Skin of body (tissue), 1 donor: ENCODE measurements at regions not wholly inside any gene's neighbourhood (a gene's known extent, or its start where the extent isn't known, plus 50 kb on each side); places are given as distances from the start of the nearest gene placed in this dataset.

Experiments used
- DNase-seq: peaks from one replicate; lab custom pipeline; 2025; lab: John Stamatoyannopoulos, UW

DNA sequence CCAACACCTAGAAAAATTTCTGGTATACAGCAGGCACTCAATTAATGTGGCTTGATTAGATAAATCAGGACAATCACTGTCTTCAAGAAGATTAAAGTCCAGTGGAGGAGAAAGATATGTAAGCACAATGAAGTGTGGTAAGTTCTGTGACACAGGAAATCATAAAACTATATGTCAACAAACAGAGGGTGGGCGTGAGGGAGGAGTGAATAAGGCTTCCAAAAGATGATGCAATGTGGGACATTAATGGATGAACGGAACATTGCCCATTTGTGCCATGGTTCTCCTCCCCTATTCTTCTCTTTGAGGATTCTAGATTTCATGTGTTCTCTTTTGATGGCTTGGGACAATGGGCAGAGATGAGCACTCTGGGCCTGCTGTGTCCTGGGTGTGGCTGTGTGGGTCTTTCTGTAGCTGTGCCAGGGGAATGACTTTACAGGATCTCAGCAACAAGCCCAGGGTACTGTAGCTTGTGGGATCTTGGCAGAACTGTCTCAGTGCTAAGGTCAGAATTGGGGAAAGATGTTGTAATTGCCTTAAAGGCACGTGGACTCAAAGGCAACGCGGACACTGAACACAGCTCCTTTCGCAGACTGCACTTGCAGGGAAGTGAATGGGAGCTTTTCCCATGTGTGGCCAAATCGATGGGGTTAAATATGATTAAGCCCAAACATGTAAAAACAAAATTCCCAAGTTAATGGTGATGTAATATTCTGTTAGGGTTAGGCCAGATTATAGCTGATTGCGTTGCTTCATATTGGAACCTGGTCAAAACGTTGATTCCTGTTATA lies 366.9 kb downstream of the TGFB2 start:
- DNase-seq = peak; percentile 76

DNA sequence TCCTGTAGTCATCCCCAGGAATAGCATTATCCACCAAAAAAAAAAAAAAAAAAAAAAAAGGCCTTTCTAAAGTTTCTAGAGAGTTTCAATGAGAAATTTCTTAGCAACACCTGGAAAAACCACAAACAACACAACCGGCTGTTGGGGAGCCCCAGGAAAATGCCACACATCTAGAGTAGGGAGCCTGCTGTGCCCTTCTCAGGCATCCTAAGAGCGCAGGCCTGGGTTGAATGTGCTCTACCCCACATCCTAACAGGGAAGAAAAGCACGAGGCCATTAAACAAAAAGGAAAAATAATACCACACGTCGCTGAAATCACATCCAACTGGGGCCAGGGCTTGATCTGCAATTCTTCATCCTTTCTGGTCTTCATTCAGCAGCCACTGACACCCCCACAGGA lies 367.5 kb downstream of the TGFB2 start:
- no peak for DNase-seq

DNA sequence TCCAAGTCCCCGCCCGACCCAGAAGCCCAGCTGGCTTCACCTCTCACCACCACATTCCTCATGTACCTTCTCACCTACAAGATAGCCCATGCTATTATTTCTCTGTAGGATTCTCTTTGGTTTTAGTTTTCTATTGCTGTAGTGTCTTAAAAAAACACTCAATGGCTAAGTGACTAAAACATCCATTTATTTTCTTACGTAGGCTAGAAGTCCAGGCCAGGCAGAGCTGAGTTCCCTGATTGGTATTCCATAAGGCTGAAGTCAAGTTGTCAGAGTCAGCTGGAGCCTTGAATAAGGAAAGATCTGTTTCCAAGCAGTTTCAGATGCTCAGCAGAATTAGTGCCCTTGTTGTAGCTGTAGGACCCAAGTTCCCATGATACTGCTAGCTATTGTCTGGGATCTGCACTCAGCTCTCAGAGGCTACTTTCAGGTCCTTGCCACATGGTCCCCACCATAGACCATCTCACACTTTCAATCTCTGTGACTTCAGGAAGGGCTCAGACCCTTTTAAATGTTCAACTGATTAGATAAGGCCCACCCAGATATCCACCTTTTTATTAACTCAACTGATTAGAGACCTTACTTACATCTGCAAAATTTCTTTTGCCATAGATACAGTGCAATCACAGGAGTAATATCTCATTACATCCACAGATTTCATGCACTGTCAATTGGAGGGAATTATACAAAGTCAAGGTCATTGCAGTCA lies 371.0 kb downstream of the TGFB2 start:
- DNase-seq = no peak

DNA sequence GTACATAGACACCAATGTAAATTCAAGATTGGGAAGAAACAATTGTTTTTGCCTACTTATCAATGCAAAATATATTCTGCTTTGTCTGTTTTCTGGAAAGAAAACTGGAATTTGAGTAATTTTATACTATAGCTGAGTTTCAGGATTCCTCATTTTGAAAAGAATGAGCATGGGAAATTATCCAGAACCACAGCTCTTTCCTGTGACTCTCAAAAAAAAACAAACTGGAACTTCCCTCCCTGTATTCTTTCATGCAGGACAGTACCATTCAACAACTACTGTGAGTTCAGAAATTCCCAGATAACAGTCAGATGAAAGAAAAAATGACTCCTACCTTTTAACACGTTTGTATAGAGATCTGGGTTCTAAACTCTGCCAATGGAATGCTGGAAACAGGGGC lies 372.4 kb downstream of the TGFB2 start:
- no peak for DNase-seq

DNA sequence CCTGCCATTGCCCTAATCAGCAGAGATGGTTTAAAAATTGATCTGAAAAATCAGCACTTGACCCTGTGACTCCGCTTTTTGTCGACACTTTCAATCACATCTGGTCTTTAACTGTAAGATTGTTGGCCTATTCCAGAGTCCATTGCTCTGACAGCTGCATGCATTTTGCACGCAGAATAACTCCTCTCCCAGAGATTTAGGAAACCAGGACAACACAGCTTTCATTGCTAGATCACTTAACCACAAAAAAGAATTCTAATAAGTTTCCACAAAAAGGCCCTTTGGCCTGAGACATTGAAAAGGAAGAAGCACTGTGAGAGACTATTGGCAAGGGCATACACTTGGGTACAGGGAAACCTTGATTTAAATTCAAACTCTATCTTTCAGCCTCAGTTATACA lies 373.1 kb downstream of the TGFB2 start:
- peak; percentile 13 for DNase-seq

DNA sequence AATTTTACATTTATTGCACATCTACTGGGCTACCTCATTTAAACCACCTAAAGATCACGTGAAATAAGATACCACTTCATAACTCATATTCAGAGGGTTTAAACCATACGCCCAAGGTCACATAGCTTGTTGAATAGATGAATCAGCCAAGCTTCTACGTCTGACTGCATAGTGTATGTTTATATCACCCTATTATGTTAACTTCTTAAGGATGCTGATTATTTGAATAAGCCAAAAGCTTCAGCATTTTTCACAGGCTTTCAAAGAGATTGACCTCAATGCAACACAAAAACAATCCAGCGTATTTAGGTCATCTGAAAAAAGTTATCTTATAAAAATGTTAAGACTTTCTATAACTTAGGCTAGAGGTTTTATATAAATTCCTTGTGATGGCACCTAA lies 373.8 kb downstream of the TGFB2 start:
- DNase-seq = no peak

DNA sequence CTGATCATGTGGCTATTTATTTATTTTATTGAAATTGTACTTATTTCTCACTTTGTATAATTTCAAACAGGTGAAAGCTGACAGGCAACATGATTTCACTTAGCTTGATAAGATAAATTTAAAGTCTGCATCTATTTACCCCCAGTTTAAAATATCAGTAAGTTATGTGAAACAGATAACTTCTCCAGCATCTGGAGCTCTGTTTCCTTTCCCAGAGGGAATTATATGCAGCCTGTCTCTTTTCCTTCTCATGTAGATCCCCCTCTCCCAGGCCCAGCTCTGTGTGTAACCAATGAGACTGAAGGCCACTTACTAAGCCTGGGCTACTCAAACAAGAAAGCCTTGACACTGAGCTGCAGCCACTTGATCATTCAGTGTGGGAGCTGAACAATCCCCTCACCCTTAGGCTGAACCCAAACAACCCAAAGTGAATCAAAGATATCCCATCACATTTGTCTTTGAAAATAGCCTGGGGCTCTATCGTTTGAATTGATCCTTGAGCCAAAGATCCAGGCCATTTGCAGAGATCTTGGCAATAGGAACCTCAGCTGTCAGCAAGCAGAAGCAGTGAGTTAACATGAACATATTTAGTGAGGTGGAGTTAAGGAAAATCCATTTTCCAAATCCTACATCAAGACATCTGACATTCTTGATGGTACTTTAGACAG lies 383.9 kb downstream of the TGFB2 start:
- no peak for DNase-seq

DNA sequence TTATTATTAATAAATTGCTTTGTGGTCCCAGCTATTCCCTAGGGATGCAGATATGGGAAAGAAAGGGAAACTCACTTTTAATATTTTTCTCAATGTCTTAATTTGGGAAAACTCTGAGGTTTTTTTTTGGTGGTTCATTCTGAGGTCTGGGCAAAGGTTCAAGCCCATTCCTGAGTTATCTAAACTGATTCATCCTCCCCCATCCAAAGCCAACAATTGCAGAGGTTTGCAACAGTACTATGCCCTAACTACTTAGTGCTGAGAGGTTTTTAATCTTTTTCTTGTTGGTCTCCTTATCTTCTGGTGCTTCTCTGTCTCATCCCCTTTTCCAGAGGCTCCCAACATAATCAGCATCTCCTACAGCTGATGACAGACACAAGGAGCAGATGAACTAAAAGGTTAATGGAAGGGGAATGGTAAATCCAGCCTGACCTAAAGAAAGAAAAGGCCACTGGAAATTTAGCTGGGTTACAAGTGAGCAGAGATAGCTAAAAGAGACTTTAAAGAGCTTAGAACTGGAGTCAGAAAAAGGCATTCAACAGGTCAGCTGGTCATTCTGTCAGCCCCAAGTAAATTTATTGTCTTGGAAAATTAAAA lies 390.4 kb downstream of the TGFB2 start:
- DNase-seq = no peak

DNA sequence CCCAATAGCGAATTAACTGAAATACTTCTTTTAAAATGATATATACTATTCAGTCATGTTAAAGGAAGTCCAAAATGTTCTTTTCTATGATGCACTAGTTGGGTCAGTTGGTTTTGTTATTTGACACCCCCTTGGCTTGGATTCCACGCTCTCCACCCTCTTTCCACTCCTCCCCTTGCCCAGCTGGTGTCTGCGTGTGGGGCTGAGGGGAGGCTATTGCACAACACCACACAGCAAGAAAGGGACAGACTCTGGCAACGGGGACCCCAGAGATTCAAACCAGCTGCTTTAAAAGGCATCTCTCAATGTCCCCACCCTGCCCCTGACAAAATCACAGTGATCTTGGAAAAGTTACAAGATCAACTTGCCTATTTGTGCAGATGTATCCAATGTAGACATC lies 394.3 kb downstream of the TGFB2 start:
- DNase-seq = peak; percentile 25

DNA sequence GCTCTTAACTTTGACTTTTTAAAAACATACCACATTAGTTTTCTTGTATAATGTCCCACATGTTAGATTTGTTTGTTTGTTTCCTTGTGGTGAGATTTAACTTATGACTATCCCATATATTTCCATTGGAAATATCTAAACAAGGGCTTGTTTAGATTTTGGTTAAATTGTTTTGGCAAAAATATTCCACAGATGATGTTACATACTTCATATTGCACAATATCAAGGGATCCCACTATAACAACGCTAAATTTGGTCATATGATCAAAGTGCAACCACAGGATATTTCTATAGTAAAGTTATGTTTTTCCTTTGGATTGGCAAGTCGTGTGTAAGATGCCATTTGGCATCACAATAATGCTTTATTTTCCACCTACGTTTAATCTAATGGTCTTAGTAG lies 396.7 kb downstream of the TGFB2 start:
- no peak for DNase-seq

DNA sequence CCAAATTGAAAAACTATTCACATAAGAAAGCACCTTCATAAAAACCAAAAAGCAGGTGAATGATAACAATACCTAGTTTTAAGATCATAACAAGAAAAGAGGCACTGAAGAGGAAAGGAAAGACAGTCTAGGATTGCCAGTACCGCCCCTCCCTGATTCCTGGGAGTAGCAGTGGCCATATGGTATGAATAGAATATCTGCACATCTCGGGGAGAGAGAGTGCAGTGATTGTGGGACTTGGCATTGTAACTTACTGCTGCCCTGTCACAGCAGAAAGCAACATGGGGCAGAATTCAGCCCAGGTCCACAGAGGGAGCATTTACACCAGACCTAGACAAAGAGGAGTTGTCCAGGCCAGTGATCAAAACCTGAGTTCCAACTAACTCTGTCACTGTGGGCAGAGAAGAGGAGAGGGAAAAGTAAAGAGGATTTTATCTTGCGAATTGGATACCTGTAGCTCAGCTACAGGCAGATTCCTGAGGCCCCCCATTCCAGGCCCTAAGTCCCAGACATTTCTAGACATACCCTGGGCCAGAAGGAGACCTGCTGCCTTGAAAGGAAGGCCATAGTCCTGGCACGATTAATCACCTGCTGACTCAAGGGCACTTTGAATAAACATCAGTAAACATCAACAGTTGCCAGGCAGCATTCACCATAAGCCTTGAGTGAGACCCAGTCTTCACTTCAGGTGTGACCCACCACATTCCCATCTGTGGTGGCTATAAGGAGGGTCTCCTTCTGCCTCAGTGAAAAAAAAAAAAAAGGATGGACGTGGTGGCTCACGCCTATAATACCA lies 397.5 kb downstream of the TGFB2 start:
- DNase-seq = no peak

DNA sequence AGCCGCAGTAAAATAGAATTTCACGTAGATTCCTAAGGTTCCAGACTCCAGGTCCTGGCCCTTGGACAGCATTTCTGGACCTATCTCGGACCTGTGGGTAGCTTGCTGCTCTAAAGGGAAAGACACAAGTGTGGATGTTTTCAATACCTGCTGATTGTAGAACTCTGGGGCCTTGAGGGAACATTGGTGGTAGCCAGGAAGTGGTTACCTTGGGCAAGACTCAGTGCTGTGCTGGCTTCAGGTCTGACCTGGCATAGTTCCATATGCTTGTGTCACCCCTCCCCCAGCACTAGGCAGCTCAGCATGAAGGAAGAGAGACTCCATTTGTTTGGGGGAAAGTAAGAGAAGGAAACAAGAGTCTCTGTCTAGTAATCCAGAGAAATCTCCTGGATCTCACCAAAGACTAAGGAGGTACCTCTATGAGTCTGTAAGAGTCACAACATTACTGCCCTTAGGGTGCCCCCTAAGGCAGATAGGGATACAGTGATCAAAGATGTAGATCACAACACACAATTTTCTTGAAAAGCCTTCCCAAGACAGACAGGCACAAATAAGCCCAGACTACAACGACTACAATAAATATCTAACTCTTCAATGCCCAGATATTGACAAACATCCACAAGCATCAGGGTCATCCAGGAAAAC lies 398.8 kb downstream of the TGFB2 start:
- DNase-seq = no peak

DNA sequence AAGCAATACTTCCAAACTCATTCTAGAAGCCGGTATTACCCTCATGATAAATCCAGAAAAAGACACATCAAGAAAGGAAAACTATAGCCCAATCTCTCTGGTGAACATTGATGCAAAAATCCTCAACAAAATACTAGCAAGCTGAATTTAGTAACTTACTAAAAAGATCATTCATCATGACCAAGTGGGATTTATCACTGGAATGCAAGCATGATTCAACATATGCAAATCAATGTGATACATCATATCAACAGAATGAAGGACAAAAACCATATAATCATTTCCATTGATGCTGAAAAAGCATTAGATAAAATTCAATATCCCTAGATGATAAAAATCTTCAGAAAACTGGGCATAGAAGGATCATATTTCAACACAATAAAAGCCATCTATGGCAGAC lies 402.9 kb downstream of the TGFB2 start:
- DNase-seq = no peak

DNA sequence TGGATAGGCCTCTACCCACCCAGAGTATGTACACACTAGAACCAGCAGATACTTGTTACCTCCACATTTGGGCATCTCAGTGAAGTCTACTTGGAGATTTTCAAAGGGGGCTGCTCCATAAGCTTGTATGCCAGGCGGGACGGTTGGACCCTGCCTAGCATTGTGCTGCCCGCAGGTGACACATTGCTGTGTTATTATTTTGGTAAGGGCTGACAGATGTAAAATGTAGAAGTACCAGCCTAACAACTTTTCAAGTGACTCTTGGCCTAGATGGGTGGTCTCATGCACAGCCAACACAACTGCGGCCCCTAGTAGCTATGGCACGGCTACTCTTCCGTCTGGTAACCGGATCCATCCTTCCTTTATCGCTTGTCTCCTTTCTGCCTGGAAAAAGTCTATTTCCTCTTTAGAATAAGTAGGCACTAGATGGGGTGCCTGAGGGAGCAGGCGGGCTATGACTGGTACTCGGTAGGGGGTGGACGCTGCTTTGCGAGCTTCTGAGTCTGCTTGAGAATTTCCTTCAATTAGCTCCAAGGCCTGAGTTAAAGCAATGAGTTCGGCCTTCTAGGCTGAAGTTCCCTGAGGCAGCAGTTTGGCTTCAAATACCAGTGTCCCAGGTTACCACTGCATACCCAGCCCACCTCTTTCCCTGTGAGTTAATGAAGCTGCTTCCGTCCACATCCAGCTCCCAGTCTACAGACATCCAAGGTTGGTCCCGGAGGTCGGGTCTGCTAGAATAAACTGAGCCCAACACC lies 405.3 kb downstream of the TGFB2 start:
- DNase-seq = no peak

DNA sequence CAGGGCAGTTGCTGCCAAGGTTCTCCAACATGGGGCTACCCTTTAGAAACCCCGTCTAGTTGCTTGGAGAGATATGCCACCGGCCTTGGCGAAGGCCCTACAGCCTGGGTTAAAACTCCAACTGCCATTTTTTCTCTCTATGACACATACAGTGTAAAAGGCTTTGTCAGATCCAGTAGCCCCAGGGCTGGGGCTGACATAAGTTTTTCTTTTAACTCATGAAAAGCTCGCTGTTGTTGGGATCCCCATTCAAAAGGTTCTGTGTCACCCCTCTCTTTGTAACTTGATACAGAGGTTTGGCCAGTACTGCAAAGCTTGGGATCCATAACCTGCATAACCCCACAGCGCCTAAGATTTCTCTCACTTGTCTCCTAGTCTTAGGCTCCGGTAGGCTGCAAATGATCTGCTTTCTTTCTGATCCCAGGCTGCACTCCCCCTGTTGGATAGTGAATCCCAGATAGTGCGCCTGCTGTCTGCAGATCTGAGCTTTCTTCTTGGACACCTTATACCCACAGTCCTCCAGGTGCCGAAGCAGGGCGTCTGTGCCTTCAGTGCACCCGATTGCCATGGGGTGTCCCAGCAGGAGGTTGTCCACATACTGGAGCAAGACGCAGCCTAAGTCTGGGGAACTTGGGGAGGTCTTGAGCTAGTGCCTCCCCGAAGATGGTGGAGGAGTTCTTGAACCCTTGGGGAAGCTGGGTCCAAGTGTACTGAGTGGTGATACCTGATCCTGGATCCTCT lies 406.2 kb downstream of the TGFB2 start:
- no peak for DNase-seq

DNA sequence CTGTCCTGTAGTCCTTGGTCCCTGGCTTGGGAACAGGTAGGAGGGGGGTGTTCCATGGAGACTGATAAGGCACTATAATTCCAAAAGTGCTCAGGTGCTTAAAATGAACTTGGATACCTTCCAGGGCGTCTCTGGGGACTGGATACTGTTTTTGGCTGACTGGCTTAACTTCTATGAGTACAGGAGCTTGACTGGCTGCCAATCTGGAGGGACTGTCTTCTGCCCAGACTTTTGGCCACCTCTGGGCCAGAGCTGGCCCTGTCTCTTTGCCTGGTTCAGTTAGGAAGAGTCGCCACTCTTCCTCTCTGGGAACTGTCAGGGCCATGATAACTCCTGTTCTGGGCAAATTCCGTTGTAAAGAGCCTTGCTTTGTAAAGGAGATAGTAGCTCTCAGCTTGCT lies 407.0 kb downstream of the TGFB2 start:
- no peak for DNase-seq

DNA sequence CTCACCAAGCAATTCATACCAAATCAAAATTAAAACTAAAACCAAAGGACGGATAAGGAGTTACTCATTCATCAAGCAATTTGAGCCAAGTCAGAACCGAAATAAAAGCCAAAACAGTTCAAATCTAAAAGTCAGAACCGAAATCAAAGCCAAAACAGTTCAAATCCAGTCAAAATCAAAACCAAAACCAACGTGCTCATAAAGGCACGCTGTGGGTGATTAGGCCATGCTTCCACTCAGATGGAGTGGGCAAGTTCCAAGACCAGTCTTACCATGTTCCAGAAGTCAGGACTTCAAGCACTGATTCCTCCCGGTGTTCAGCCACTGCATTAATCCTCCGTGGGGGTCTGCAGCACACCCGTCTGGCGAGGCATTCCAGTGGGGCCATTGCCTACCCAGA lies 409.3 kb downstream of the TGFB2 start:
- no peak for DNase-seq

DNA sequence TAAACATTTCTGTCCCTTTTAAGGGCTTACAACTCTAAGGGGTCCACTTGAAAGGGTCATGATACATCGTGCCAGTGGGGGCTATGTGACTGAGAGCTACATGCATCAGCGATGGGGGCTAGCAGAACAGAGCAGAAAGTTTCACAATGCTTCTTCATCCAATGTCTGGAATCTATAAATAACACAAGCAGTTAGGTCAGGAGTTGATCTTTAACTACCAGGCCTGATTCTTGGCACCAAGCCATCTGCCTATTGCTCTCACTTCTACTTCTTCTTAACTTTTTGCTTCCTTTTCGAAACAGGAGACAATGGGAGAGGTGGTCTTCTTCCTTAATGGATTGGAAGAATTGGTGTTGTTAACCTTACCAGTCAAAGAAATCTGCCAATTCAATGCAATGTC lies 410.0 kb downstream of the TGFB2 start:
- no peak for DNase-seq

DNA sequence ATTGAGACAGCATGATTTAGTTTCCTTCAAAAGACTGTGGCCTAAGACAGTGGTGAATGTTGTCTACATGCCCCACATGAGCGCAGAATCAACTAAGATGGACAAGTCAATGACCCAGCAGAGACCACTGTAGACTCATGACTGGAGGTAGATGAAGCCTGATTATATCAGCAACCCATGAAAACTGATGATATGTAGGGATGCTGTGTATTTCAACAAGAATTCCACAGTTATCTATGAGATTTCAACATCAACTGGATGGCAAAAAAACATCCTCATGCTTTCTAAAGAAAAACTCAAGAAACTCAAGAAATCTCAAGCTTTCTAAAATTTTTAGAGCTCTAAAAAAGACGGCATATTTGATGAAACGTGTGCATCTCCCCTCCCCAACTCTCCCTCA lies 413.9 kb upstream of the LYPLAL1 start:
- no peak for DNase-seq
